HG02840 (cell line): ENCODE measurements at regions not wholly inside any gene's neighbourhood (a gene's known extent, or its start where the extent isn't known, plus 50 kb on each side); places are given as distances from the start of the nearest gene placed in this dataset.
"Not testable (repeated sequence)": the region's sequence is repeated elsewhere in the genome, so short reads cannot be mapped to it uniquely, and the experiment has no call there.

Experiments used
- ATAC-seq: cut with Tn5 transposase; IDR thresholded peaks from one replicate; pipeline ENCODE4 v1.9.1; 2021; ENCODE audit warnings: mild to moderate bottlenecking, moderate library complexity, moderate number of reproducible peaks; ENCODE audit not compliant: unreplicated experiment, low FRiP score

DNA sequence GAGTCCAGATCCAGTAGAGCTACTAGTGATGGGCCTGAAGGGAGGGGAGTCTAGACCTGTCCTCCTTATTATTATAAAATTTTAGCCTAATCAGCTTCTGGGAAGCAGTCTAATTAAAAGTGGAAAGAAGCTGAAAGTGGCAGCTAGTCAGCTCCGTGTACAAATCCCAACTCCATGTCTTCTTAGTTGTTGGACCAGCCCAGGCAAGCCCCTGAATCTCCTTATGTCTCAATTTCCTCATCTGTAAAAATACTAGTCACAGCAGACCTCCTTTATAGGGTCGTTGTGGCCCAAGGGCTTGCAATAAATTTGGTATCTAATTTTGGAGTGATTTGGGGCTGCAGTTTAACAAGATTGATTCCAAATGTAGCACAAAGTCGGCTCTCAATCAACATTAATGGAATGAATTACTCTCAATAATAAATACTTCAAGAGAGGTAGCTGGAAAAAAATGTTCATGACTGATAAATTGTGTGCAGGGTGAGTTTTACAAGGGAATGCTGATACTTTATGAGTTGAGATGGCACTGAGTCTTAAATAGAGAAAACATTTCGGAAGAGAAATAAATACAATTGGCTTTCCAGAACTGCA is 118.3 kb upstream of the NDUFV2 start:
- ATAC-seq: no peak

DNA sequence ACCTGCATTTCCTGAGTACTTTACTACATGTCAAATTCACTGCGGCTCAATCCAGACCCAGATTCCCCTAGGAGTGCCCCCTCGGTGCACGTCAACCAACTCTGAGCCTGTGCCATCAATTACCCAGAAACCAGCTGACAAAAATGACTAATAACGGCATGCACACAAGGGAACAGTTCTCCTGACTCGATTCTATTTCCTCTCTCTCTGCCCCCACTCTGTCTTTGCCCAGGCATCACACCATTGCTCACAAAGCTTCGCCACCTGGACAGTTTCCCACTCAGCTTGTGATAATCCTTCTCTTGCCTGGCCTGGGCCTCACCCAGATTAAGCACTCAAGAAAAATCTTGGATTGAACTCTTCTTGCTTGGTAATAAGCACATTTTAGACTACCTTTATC is 115.3 kb upstream of the NDUFV2 start:
- no peak for ATAC-seq

DNA sequence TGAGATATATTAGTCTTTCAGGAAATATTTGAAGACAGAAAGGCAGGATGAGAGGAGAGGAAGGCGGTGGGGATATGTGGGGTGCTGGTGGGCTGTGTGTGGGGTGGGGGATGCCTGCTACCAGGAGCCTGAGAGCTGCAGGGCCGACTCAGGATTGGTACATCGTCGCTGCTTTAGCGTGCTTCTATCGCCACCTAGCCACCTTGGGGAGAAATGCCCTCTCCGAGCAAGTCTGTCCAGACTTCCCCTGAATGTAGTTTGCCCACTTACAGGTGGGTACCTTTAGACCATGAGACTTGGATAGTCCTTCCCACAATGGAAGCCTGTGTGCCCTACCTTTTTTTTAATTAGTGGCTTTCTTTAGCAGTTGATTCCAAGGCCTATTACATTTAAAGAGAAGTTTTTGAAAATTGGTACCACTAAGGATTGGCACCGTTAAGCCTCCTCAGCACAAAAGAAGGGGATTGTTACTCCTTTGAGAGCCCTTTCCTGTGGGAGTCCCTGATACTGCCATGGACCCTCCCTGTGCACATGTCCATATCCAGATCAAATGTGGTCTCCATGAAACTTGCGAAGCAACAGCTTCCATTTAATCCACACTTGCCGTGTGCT is 114.1 kb upstream of the NDUFV2 start:
- no peak for ATAC-seq

DNA sequence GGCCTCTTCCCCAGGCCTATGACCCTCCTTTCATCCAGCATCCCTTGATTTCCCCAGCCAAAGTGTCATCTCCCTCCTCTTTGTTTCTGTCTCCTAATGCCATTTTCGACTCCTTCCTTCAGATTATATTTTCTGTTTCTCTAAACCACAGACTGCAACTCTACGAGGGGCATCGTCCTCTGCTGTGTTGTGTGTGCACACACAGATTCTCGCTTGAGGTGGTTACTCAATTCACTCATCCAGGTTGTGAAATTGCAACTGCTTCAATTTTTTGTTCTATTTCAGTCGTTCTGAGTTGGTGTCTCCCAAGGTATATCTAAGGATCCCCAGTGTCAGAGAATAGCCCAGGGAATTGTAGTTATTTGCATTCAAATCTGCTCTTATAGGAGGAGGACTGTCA is 113.5 kb upstream of the NDUFV2 start:
- ATAC-seq: no peak

DNA sequence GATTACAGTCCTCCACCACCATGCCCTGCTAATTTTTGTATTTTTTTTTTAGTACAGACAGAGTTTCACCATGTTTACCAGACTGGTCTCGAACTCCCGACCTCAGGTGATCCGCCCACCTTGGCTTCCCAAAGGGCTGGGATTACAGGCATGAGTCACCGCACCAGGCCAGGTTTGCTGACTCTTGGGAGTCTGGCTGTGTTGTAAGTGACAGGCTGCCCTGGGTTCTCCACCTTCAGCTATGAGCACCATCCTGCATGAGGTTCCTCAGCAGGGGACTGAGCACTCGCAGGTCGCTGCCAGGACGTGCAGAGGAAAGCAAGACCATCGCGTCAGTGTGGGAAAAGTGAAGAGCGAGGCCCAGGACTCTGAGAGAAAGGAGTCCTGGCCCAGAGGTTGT is 112.6 kb upstream of the NDUFV2 start:
- no peak for ATAC-seq

DNA sequence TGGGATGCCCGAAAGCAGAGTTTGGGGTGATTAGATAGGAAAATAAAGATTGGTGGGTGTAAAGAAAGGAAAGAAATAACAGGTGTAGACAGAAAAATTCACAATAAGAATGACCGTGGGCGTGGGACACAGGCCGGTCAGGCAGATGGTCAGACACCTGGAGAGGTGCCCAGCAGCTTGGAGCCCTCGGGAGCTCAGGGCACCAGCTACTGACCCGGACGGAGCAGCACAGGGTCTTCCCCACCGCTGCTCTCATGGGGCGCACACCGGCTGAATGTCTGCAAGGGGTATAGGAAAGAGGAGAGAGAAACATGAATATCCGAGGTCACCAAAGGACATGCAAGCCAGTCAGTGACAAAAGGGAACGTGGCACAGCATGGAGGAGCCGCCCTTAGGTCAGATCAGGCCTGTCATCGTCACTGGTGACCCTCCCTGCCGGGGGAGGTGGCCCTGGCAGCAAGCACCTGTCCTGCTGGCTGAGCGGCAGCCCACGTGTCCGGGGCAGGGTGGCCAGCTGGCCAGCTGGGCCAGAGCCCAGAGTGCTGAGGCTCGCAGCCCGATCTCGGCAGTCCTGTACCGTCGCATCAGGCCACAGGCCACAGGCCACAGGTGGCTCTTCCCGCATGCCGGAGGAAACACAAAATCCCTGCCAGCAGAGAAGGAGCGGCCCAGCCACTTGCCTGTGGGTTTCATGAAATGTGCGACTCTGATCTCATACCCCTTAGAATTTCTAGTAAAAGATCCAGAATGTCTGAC is 112.0 kb upstream of the NDUFV2 start:
- no peak for ATAC-seq

DNA sequence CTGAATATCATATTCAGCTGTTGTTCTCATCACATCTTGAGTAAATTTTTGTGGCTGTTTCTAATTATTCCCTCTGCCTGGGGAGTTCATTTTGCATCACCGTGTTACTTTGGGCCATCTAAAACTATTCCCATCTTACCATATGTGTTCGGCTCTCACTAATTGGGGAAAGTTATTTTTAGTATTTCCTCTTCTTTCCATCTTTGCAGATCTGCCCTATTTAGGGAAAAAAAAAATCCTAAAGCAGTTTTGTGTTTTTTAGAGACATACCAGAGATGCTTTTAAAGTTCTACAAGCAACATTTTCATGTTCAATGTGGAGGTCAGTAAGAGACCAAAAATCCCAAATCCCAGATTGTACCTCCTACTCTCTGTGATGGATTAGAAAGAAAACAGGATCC is 111.3 kb upstream of the NDUFV2 start:
- no peak for ATAC-seq

DNA sequence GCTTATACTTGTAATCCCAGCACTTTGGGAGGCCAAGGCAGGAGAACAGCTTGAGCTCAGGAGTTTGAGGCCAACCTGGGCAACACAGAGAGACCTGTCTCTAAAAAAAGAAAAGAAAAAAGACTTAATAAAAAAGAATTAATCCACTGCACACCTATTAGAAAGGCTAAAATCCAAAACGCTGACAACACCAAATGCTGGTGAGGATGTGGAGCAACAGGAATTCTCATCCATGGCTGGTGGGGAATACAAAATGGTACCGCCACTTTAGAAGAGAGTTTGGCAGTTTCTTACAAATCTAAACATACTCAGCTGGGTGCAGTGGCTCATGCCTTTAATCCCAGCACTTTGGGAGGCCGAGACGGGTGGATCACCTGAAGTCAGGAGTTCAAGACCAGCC is 110.0 kb upstream of the NDUFV2 start:
- not testable (repeated sequence) for ATAC-seq

DNA sequence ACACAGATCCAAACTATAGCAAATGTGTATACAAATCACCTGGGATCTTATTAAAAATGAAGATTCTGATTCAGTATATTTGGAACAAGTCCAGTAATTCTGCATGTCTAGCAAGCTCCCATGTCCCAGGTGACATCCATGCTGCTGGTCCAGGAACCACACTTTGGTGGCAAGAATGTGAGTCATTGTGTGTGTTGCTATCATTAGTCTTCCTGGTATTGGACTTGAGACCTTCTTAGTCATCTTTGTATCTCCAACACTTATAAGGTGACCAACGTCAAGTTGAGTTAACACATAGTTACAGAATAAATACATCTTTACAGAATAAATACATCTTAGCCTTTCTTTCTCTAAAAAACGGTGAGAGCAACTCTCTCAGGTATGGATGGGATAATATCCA is 107.9 kb upstream of the NDUFV2 start:
- ATAC-seq: no peak

DNA sequence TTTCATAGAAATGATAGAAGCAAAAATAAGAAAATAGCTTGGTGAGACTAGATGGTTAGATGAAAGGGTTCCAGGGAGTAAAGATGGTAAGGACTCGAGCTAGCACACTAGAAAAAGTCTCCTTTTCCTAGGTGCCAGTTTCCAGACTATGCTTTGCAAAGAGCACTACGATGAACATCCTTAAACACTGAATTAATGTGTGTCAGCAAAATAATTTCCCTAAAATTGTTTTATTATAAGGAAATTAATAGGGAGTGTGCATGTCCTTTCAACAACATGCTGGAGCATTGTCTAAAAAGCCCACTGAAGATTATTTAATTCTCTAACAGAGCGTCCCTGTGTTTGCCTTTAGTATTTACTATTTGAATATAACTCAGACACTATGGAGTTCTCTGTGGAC is 107.4 kb upstream of the NDUFV2 start:
- ATAC-seq: no peak

DNA sequence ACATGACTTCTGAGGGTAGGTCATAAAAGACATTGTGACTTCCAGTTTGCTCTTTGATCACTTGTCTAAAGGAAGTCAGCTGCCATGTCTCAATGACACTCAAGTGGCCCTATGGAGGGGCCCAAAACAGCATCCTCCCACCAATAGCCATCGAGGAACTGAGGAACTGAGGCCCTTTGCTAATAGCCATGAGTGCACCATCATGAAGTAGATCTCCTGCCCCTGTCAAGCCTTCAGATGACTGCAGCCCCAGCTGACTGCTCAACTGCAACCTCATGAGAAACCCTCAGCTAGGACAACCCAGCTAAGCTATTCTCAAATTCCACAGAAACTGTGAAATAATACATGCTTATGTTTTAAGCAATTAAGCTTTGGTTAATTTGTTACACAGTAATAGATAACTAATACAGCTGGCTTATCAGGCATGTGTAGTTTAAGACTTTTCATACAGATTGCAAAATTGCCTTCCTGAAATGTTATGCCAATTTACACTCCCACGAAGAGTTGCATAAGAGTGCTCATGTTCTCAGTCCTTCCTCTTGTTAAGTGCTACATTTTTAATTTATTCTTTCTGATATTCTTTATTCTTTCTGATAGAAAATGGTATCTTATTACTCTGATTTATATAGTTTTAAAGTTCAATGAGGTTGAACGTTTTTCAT is 105.6 kb upstream of the NDUFV2 start:
- no peak for ATAC-seq

DNA sequence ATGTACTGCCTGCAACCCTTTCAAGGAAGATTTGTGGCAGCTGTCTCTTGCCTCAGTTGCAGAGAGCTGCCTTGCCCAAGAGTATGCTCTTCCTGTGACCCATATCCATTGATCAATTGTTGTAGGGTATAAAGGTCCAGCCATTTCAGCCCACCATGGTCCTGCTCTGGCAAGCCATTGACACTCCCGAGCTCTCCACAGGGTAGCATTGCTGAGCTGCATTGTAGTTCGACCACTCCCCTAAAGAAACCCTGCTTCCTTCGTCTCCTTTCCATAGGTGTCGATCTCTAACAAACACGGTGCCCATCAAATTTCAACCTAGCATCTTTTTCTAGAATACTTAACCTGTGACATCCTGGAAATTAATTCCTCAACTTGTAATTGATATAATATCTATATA is 104.9 kb upstream of the NDUFV2 start:
- ATAC-seq: no peak

DNA sequence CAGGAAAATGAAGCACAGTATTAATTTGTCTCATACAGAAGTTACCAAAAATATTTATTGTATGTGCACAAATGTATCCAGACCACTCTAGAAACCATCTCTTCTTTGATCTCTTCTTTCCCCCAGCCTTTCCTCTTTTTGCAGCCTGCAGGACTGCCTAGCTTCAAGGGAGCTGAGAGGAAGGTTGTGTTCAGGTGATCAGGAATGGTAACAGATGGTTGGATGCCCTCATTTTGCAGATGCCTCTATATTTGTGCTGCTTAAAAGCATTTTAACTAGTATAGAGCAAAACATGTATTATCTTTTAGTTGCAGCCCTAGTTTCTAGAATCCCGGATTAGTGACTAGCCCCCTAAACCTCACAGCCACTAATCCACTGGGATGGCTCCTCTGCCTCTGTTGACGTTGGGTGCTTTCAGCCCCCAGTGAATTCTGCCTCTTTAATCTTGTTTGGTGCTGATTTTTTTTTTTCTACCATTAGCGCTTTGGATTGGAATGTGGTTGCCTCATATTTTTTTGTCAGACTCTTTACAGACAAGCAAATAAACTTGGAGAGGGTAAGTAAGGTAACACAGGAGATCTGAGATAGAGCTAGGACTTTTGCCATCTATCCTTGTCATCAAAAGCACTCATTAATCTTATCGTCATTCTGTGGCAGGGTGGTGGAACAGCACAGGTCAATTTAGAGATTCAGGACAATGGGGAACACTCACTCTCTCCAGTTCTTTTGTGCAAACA is 103.8 kb upstream of the NDUFV2 start:
- ATAC-seq: no peak

DNA sequence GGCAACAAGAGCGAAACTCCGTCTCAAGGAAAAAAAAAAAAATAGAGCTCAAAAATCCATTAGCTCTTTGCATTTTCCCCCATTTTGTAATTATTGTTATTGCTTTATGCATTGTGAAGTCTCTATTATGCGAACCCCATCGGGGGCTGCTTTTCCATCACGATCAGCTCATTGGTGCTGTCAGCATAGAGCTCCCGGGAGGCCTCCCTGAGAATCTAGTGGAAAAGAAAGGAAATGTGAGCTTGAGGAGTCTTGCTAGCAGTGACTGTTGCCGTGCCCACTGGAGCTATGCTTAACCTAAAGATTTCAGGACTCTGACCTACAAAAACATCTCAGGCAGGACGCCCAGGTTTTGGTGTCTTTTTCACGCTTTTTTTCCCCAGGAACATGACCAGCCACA is 102.6 kb upstream of the NDUFV2 start:
- no peak for ATAC-seq

DNA sequence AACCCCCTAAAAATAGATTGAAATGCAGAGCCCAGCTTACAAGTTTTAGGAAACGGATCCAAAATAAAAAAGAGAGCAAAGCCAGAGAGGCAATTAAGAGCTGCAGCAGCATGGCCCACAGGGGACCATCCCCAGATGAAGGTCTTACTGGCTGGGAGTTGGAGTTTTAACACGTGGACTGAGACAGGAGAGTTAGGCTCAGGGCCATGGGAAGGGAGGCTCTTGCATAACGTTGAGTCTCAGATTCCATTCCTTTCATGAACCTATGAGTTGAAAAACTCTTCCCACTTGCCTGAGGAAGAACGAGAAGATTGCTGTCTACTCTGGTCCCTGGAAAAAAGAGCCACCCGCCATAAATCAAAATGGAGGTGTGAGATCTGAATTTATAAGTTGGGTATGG is 101.8 kb upstream of the NDUFV2 start:
- ATAC-seq: no peak

DNA sequence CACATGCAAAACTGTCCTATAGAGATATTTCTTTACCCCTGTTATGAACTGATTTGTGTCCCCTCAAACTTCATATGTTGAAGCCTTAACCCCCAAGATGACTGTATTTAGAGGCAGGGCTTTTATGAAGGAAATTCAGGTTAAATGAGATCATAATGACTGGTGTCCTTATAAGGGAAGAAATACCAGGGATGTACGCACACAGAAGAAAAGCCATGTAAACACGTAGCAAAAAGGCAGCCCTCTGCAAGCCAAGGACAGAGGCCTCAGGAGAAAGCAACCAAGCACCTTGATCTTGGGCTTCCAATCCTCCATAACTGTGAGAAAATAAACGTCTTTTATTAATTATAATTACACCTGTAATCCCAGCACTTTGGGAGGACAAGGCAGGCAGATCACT is 101.3 kb upstream of the NDUFV2 start:
- no peak for ATAC-seq

DNA sequence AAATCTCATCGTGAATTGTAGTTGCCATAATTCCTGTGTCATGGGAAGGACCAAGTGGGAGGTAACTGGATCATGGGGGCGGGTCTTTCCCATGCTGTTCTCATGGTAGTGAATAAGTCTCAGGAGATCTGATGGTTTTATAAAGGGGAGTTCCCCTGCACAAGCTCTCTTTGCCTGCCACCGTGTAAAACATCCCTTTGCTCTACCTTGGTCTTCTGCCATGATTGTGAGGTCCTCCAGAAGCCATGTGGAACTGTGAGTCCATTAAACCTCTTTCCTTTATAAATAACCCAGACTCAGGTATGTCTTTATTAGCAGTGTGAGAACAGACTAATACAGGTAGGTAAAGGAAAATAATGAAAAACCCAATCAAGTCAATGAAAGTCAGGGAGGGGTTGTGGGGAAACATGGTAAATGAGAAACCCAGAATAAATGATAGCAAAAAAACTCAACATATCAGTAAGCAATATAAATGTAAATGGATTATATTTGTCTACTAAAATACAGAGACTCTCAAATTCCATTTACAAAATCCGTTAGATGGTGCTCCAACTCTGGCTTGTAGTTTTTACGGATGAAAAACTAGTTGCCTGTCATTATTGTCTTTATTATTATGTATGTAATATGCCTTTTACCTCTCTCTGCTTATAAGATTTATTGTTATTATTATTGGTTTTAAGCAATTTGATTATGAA is 98.9 kb upstream of the NDUFV2 start:
- no peak for ATAC-seq

DNA sequence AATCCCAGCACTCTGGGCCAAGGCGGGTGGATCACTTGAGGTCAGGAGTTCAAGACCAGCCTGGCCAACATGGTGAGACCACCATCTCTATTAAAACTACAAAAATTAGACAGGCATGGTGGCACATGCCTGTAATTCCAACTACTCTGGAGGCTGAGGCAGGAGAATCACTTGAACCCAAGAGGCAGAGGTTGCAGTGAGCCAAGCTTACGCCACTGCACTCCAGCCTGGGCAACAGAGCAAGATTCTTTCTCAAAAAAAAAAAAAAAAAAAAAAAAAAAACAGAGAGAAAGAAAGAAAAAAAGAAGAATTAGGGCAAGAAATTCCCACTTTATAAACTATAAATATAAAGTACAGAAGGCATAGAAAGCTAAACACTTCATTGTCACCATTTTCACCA is 98.2 kb upstream of the NDUFV2 start:
- ATAC-seq: not testable (repeated sequence)

DNA sequence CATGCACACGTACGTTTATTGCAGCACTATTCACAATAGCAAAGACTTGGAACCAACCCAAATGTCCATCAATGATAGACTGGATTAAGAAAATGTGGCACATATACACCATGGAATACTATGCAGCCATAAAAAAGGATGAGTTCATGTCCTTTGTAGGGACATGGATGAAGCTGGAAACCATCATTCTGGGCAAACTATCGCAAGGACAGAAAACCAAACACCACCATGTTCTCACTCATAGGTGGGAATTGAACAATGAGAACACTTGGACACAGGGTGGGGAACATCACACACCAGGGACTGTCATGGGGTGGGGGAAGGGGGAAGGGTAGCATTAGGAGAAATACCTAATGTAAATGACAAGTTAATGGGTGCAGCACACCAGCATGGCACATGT is 94.8 kb upstream of the NDUFV2 start:
- ATAC-seq: not testable (repeated sequence)

DNA sequence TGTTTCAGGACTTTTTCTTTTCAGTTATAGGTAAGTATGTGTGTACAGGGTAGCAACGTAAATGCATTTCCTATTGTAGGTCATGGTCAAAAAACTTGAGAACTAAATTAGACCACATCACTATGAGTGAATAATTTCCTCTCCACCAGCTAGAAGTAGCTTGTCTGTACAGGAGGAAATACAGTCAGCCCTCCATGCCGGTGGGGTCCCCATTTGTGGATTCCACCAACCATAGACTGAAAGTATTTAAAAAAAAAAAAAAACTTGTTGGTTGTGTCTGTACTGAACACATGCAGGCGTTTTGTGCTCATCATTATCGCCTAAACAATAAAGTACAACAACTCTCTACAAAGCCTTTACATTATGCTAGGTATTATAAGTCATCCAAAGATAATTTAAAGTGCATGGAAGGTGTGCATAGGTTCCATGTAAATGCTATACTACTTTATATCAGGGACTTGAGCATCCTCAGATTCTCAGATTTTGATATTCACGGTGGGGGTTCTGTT is 94.2 kb upstream of the NDUFV2 start:
- no peak for ATAC-seq
